Activated CD4-positive, alpha-beta T cell treated with anti-CD3 and anti-CD28 coated beads, Interleukin-2, amount 50 U/mL, for 16 hours (primary cell): ENCODE measurements at regions not wholly inside any gene's neighbourhood (a gene's known extent, or its start where the extent isn't known, plus 50 kb on each side); places are given as distances from the start of the nearest gene placed in this dataset.

Experiments used
- DNase-seq: peaks from one replicate; pipeline ENCODE4 v3.0.0-alpha.2; 2020

DNA sequence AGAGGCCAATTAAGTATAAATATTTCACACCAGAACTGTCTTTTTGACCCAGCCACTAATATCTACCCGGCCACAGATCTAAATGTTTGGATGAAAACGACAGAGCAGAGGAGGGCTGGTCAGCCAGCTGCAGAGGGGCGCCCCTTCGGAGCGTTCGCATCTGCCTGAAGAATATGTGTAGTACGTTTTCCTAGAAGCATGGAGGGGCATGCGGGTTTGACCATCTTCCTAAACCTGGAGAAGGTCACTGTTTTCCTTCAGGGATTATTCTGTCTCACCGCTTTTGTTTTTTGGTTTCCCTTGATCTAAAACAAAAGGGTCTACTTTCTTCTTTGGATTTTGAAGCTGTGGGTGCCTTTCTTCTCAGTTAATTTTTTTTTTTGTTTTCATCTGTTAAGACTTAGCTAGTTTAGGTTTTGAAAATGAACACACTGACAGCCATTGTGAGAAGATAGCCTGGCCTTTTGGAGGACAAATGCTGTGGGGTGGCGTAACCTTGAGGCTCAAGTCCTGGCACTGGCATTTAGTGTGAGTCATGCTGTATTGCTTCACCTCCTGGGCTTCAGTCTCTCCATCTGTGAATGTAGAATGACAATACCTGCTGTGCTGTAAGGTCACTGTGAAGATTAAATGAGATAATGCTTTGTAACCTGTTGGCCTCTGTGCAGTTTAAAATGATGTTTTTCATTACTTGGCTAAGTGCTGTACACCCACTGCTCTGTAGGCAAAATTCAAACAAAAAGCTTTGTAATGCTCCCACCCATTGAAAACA lies 74.1 kb upstream of the IRF2BP2 start:
- no peak for DNase-seq

DNA sequence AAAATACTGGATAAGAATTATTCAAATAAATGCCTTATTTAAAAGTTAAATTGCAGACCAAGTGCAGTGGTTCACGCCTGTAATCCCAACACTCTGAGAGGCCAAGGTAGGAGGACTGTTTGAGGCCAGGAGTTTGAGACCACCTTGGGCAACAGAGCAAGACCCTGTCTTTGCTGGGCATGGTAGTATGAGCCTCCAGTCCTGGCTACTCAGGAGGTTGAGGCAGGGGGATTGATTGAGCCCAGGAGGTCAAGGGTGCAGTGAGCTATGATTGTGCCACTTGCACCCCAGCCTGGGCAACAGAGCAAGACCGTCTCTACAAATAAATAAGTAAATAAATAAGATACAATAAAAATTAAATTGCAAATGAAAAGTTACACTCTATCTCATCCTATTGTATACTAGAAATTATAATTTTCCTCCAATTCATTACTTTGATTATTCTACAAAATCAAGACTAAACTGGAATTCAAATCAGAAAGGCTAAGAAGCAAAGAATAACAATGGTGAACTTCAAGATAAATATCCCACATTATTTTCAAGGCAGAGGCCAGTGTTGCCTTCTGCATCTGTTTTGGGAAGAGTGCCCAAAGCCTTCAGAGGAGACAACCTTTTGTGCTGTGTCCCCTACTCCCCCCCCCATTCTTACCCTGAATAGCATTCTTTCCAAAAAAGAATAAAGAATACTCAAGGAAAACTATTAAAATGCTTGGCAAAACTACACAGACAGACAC lies 73.3 kb upstream of the IRF2BP2 start:
- DNase-seq = no peak

DNA sequence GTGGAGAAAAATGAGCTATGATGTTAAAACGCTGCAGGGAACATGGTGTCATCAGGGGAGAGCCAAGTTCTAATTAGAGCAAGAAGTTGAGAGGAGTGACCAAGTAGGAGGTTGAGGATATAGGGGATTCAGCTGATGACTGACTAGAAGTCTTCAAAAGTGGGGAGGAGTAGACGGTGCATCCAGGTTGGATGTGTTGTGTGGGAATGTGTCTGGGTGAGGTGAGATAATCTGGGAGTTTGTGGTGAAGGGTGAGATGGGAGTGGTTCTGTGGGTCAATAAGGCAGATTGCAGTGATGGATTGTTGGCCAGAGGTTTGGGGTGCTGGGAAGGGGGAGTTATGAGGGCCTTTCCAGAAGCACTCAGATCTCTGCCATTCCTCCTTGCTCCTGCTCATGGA lies 72.0 kb upstream of the IRF2BP2 start:
- no peak for DNase-seq

GRCh38 chr1:234681065-234681464 lies 71.1 kb upstream of the IRF2BP2 start:
- no peak for DNase-seq

GRCh38 chr1:234680331-234680904 lies 70.4 kb upstream of the IRF2BP2 start:
- no peak for DNase-seq

DNA sequence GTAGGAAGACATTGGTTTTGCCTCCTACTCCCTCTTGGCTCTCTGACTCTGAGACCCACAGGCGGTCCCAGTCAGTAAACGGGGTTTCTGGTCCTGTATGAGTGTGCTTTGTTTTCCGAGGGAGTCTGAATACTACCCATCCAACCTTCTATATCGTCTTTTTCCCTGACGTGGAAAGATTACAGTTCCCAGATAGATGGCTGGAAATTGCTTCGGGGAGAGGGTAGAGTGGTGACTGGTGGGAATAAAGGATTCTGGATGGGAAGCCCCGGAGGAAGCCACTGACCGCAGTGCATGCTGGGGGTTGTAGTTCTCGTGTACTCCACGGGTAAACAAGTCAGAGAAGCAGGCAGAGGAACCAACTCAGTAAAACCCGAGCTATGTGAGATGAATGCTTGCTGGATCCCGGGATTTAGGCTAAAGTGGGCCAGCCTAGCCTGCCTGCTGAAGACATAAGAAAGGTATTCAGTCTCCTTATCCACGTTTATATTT lies 66.2 kb upstream of the IRF2BP2 start:
- peak; percentile 57 for DNase-seq

DNA sequence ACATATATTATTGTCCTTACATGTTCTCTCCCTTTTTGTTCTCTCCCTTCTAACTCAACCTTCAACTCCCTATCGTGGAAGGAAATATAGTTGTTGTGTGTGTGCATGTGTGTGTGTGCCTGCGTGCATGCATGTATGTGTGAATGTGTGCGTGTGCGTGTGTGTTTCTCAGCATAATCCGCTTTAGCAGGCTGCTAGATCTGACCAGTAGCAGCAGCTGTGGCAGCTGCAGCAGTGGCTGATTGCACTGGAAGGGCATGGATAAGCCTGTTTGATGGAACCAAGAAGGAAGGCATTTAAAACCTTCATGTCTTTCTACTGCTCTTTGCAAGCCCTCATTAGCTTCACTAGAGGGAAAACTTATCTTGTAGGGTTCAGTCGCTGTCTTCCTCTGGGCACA lies 65.6 kb upstream of the IRF2BP2 start:
- DNase-seq = no peak

GRCh38 chr1:234675006-234675405 lies 65.0 kb upstream of the IRF2BP2 start:
- DNase-seq = no peak

DNA sequence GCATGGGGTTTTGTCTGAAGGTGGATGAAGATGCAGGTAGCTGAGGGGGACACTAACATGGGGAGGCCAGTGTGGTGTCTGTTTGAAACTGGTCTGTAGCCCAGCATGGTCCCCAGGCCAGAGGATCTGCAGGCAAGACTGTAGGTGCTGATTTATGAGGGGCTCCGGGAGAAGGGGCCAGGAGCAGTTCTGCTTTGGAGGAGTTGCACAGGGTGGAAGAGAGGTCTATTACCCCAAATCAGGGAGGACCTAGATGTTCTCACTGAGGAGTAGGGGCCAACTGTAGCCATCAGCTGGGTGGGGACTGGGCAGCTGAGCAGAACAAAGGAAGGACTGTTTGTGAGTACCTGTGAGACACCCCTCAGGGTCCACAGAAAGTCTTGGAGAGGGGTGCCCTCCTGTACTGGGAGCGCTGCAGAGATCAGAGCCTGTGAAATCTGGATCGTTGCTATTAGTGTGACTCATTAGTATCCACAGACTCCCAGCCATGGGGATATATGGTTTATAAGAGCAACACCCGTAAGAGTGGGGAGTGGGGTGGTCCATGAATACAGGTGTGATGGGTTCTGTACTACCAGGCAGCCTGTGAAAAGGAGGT lies 64.3 kb upstream of the IRF2BP2 start:
- no peak for DNase-seq

- no peak for DNase-seq
Observed at GRCh38 chr1:234672349-234673135, 62.6 kb upstream of the IRF2BP2 start.

GRCh38 chr1:234670967-234671626 lies 61.1 kb upstream of the IRF2BP2 start:
- DNase-seq = no peak

- DNase-seq = no peak
Observed at GRCh38 chr1:234669499-234669898, 59.5 kb upstream of the IRF2BP2 start.

DNA sequence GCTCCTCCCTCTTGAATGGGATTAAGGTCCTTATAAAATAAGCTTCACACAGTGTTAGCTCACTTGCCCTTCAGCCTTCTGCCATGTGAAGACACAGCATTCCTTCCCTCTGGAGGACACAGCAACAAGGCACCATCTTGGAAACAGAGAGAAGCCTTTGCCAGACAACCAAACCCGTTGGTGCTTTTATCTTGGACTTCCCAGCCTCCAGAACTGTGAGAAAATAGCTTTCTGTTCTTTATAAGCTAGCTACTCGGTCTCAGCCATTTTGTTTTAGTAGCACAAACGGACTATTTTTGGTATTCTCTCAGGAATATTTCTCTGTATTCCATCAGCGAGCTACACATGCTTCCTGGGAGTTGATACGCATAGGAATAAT lies 58.6 kb upstream of the IRF2BP2 start:
- no peak for DNase-seq

DNA sequence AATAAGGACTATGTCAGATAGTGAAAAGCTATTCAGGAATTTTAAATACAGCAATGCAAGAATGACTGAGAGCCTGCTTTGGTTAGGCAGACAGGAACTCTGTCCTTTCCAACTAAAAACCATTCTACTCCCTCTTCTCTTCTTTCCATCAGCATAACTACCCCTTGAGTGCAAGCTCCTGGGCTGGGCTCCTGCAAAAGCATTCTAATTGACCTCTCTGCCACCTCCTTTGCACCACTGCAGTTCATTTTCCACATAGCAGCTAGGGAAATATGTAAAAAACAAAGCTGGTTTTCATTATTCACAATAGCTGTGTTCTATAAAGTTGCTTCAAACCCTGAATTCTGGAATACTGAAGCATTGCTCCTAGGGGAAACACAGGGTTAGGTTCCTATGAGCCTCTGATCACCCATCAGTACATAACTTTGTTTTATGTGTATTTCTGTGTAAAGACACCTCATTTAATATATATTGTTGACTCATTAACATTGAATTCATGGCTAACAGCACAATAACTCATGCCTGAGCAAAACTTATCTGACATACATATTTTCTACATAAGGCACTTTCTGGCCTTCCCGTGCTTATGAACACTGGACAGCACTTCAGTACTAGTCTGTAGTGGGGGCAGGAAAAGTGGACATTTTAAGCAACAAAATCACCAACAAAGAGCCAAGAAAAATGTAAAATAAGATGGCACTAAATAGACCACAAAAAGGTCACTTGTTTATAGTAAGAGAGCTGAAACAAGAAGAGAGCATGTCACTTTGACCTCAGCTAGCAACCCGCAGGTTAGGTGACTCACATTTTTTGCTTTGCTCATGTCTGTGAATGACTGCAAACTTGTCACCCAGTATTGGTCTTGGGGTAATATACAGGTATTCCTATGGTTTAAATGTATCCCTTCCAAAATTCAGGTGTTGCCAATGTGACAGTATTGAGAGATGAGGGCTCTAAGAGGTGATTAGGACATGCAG lies 57.9 kb upstream of the IRF2BP2 start:
- no peak for DNase-seq

GRCh38 chr1:234666761-234667160 lies 56.8 kb upstream of the IRF2BP2 start:
- no peak for DNase-seq

DNA sequence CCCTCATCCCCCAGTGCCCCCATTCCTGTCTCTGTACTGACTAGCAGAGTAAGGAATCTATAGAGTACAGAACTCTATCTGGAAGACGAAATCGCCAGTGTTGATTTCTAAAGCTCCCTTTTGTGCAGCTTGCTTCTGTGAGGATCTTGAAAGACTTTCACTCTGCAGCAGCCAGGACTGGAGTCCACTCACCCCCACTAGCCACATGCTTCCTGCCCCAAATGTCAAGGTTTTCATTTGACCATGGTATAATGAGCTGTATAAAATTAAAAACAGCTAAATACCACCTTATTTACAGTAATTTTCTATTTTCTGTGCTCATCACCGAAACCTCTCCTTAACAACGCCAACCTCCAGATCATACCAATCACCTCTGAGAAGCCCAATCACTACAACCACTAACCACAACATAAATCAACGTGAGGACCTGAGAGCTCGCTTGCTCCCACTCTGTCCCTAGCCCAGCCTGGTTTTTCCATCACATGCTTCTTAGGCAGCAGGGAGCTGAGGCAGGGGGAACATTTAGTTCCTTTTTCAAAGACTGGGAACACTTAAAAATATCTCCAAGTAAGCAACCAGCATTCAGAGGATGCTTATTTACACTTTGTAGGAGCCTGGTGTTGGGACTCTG lies 56.1 kb upstream of the IRF2BP2 start:
- no peak for DNase-seq

GRCh38 chr1:234662148-234662547 lies 52.2 kb upstream of the IRF2BP2 start:
- no peak for DNase-seq

DNA sequence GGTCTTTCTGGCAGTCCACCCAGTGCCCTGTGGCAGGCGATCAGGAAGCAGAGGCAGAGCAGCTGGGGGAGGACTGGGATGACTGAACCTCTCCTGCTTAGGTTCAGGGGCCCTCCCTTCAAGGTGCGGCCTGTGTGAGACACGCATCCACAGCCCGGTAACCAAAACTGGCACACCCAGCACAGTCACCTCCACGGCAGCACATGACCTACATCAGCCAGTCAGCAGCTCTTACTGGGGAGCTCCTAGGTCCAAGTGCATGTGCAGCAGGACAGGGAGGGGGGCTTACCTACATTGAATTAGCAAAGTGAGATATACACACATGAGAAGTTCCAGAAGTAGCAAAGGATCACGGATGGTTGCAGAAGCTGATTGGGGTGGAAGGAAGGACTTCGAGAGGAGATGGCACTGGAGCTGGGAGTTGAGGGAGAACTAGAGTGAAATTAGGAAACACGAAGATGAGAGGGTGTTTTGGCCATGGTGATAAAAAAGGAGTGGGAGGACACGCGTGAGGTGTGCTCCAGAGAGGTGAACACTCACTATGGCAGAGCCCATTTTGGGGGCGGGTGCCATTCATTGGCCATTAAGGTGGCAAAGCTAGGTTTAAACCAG lies 51.4 kb upstream of the IRF2BP2 start:
- no peak for DNase-seq

GRCh38 chr1:234660536-234661316 lies 50.7 kb upstream of the IRF2BP2 start:
- no peak for DNase-seq
